H1 (cell line): ENCODE measurements at regions not wholly inside any gene's neighbourhood (a gene's known extent, or its start where the extent isn't known, plus 50 kb on each side); places are given as distances from the start of the nearest gene placed in this dataset.

Source experiments
- CTCF ChIA-PET: fragments of 300-600 bp; sonication (Branson Sonifier 250); formaldehyde crosslinking; loops from one replicate; lab custom pipeline; 2021; ENCODE audit not compliant: partially characterized antibody; lab: Charles Lee
- POLR2A ChIA-PET: fragments of 300-600 bp; sonication (Branson Sonifier 250); formaldehyde crosslinking; loops from one replicate; lab custom pipeline; 2021; ENCODE audit warnings: inconsistent platforms; ENCODE audit not compliant: partially characterized antibody; lab: Charles Lee
- DNase-seq, 2 experiments: peaks; one replicate each; pipeline versions ENCODE4 v3.0.0 to v3.0.0-alpha.2; 2010 to 2022; ENCODE audit warnings: low spot score in 2 of 2, low read depth in 1 of 2, mixed read lengths in 1 of 2
- FAIRE-seq: peaks from 2 replicates; lab custom pipeline; 2011; peaks lifted over from hg19 to GRCh38; lab: Jason Lieb, UNC
- H2AFZ ChIP-seq: 2 replicates; pipeline ENCODE4 v1.8.1; 2012; ENCODE audit warnings: low read length, inconsistent platforms
- H2AK5ac ChIP-seq: 2 replicates; pipeline ENCODE4 v1.6.1; 2013; ENCODE audit warnings: low read depth, low read length
- H2BK120ac ChIP-seq: replicated peaks from 2 replicates; pipeline ENCODE3; 2013; ENCODE audit warnings: low read depth, low read length, inconsistent platforms
- H2BK12ac ChIP-seq: 2 replicates; pipeline ENCODE4 v1.6.1; 2013; ENCODE audit warnings: low read depth, low read length
- H2BK15ac ChIP-seq: 2 replicates; pipeline ENCODE4 v1.6.1; 2013; ENCODE audit warnings: low read length
- H2BK20ac ChIP-seq: 2 replicates; pipeline ENCODE4 v1.6.1; 2013; ENCODE audit warnings: low read length
- H2BK5ac ChIP-seq: 2 replicates; pipeline ENCODE4 v1.6.1; 2013; ENCODE audit warnings: low read depth, low read length
- H3K14ac ChIP-seq: 2 replicates; pipeline ENCODE4 v1.6.1; 2013; ENCODE audit warnings: inconsistent platforms; ENCODE audit not compliant: insufficient read length
- H3K18ac ChIP-seq: 2 replicates; pipeline ENCODE4 v1.6.1; 2013; ENCODE audit warnings: low read length; ENCODE audit errors: extremely low read depth
- H3K23ac ChIP-seq: 2 replicates; pipeline ENCODE4 v1.6.1; 2013; ENCODE audit warnings: inconsistent platforms; ENCODE audit not compliant: insufficient read length
- H3K23me2 ChIP-seq: 2 replicates; pipeline ENCODE4 v1.6.1; 2013; ENCODE audit warnings: low read depth, low read length
- H3K27ac ChIP-seq: 2 replicates; pipeline ENCODE4 v1.6.1; 2011; ENCODE audit warnings: low read depth, low read length, inconsistent platforms
- H3K27me3 ChIP-seq, 4 experiments: replicated peaks in 1 of 4; 1 replicate in 1 of 4; 2 replicates in 3 of 4; pipeline versions ENCODE4 v1.6.1 to v1.8.1; 2011 to 2013; ENCODE audit warnings: low read length in 3 of 4, mild to moderate bottlenecking in 3 of 4, inconsistent platforms in 2 of 4, mixed read lengths in 2 of 4, moderate library complexity in 1 of 4; ENCODE audit not compliant: control insufficient read depth in 3 of 4, insufficient read depth in 3 of 4; ENCODE audit errors: extremely low read depth in 1 of 4
- H3K36me3 ChIP-seq, 4 experiments: 2 replicates each; pipeline versions ENCODE4 v1.6.1 to v1.8.1; 2011 to 2013; ENCODE audit warnings: mild to moderate bottlenecking in 4 of 4, low read length in 3 of 4, moderate library complexity in 2 of 4, control low read depth in 1 of 4, inconsistent platforms in 1 of 4; ENCODE audit not compliant: insufficient read depth in 4 of 4, control insufficient read depth in 2 of 4
- H3K4ac ChIP-seq: replicated peaks from 2 replicates; pipeline ENCODE3; 2013; ENCODE audit warnings: low read length, low read depth, mixed read lengths, inconsistent platforms; ENCODE audit not compliant: insufficient read length
- H3K4me1 ChIP-seq, 4 experiments: replicated peaks in 1 of 4; 1 replicate in 1 of 4; 2 replicates in 3 of 4; pipeline versions ENCODE4 v1.6.1 to v1.8.1; 2011 to 2013; ENCODE audit warnings: low read length in 3 of 4, inconsistent platforms in 2 of 4, mixed read lengths in 1 of 4; ENCODE audit not compliant: insufficient read depth in 4 of 4, control insufficient read depth in 3 of 4
- H3K4me2 ChIP-seq, 2 experiments: 2 replicates each; pipeline versions ENCODE4 v1.6.1 to v1.8.1; 2011 to 2013; ENCODE audit warnings: low read depth in 2 of 2, low read length in 2 of 2, control low read depth in 1 of 2, inconsistent platforms in 1 of 2, mild to moderate bottlenecking in 1 of 2; ENCODE audit not compliant: insufficient read depth in 1 of 2
- H3K4me3 ChIP-seq, 4 experiments: fragments of 200-600, 300-600 bp in 1 of 4; sonication (generic), shearing (Covaris generic), sonication (Bioruptor Twin) in 1 of 4; 2 replicates each; pipeline versions ENCODE4 v1.5.1 to v1.8.1; 2011 to 2016; ENCODE audit warnings: low read length in 4 of 4, low read depth in 3 of 4, control low read depth in 2 of 4, inconsistent platforms in 2 of 4, mild to moderate bottlenecking in 2 of 4, mixed read lengths in 1 of 4, moderate library complexity in 1 of 4; ENCODE audit not compliant: insufficient read depth in 2 of 4; ENCODE audit errors: extremely low read depth in 1 of 4
- H3K56ac ChIP-seq: replicated peaks from 2 replicates; pipeline ENCODE3; 2013; ENCODE audit warnings: low read depth, mild to moderate bottlenecking, mixed read lengths, low read length, inconsistent platforms; ENCODE audit not compliant: insufficient read length
- H3K79me1 ChIP-seq: 2 replicates; pipeline ENCODE4 v1.6.1; 2013; ENCODE audit warnings: low read depth, low read length, control low read depth
- H3K79me2 ChIP-seq, 2 experiments: 2 replicates each; pipeline versions ENCODE4 v1.6.1 to v1.8.1; 2012 to 2013; ENCODE audit warnings: low read length in 2 of 2, mild to moderate bottlenecking in 2 of 2, inconsistent platforms in 1 of 2; ENCODE audit not compliant: insufficient read depth in 2 of 2, control insufficient read depth in 1 of 2
- H3K9ac ChIP-seq, 4 experiments: replicated peaks in 1 of 4; 1 replicate in 1 of 4; 2 replicates in 3 of 4; pipeline versions ENCODE4 v1.6.1 to v1.8.1; 2011 to 2013; ENCODE audit warnings: low read depth in 3 of 4, low read length in 3 of 4, control low read depth in 2 of 4, mild to moderate bottlenecking in 2 of 4, moderate library complexity in 2 of 4, inconsistent platforms in 1 of 4; ENCODE audit errors: extremely low read depth in 1 of 4
- H3K9me3 ChIP-seq, 2 experiments: 2 replicates each; pipeline versions ENCODE4 v1.6.1 to v1.8.1; 2012 to 2013; ENCODE audit warnings: mild to moderate bottlenecking in 2 of 2, moderate library complexity in 2 of 2, control low read depth in 1 of 2, inconsistent platforms in 1 of 2, low read depth in 1 of 2, low read length in 1 of 2, mixed read lengths in 1 of 2; ENCODE audit not compliant: insufficient read depth in 2 of 2
- H4K20me1 ChIP-seq, 2 experiments: replicated peaks in 1 of 2; 2 replicates each; pipeline versions ENCODE3 to v1.8.1; 2011 to 2013; ENCODE audit warnings: inconsistent platforms in 2 of 2, low read length in 2 of 2, mild to moderate bottlenecking in 1 of 2; ENCODE audit not compliant: insufficient read depth in 2 of 2, control insufficient read depth in 1 of 2
- H4K5ac ChIP-seq: 2 replicates; pipeline ENCODE4 v1.6.1; 2013; ENCODE audit warnings: low read length, low read depth, mixed read lengths, inconsistent platforms; ENCODE audit not compliant: insufficient read length
- H4K8ac ChIP-seq: 2 replicates; pipeline ENCODE4 v1.8.0; 2013; ENCODE audit warnings: mild to moderate bottlenecking, moderate library complexity, low read length, inconsistent platforms; ENCODE audit not compliant: insufficient read depth; ENCODE audit errors: extremely low read depth
- H4K91ac ChIP-seq: replicated peaks from 2 replicates; pipeline ENCODE3; 2013; ENCODE audit warnings: low read length, mixed read lengths, inconsistent platforms; ENCODE audit not compliant: insufficient read length
- JUND ChIP-seq: IDR thresholded peaks from 2 replicates; pipeline ENCODE4 v1.6.1; 2011; ENCODE audit warnings: mild to moderate bottlenecking, improper control_type of control experiment, low read length
- RAD21 ChIP-seq, 2 experiments: IDR thresholded peaks in 1 of 2; conservative IDR thresholded peaks in 1 of 2; 2 replicates each; pipeline ENCODE4 v1.6.1; 2011; ENCODE audit warnings: low read depth in 2 of 2, low read length in 2 of 2, improper control_type of control experiment in 1 of 2, inconsistent platforms in 1 of 2, mild to moderate bottlenecking in 1 of 2, moderate library complexity in 1 of 2
- WGBS, 2 experiments: shearing (Covaris generic) in 1 of 2; methylation state at CpG; one replicate each; pipeline versions ENCODE4 v1.1.6 to v1.1.7; 2013 to 2015; ENCODE audit warnings: low lambda C conversion rate in 2 of 2, mixed read lengths in 2 of 2, inconsistent platforms in 1 of 2, low coverage in 1 of 2, missing lambda C conversion rate in 1 of 2; ENCODE audit not compliant: insufficient replicate concordance in 2 of 2, insufficient coverage in 1 of 2, insufficient read length in 1 of 2; ENCODE audit errors: extremely low coverage in 1 of 2, missing lambda C conversion rate in 1 of 2; 5-methylcytosine and 5-hydroxymethylcytosine counted together
- TF ChIP-seq, protein P1 (sequence below), 3 experiments: IDR thresholded peaks; 1 replicate in 2 of 3; 2 replicates in 1 of 3; pipeline versions ENCODE4 v1.5.1 to v1.6.1; 2011; ENCODE audit warnings: low read length in 3 of 3, mild to moderate bottlenecking in 3 of 3, inconsistent platforms in 2 of 3, low read depth in 1 of 3, moderate library complexity in 1 of 3; ENCODE audit not compliant: insufficient read depth in 1 of 3; ENCODE audit errors: control extremely low read depth in 1 of 3

DNA sequence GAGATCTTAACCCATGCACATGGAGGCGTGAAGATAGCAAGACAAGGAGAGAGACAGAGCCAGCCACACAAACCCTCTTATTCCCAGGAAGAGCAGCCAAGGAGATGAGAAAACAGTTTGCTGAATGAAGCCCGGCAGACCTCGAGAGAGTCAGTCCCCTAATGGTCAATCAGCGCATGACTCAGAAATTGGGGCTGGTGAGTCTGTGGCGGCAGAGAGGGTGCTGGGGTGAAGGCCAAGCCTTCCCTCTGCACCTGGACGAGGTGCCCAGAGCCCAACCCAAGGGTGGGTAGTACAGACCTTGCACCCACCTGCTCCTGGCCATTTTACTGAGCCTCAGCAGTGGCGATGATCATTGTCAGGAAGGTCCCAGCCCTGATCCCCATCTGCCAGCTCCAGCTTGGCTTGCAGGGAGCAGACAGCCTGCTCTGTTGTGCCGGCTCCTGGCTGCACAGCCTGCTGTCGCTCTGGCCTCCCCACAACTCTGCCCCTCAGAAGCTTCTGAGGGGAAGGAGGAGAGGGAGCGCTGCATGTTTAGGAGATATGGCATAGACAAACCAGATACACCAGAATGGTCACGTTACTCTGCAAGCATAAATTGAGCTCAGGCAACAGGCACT, 256.6 kb downstream of the RPS24 start:
- no peak overlapping the region for H3K4ac ChIP-seq
- no peak overlapping the region for H2BK20ac ChIP-seq
- no peak overlapping the region for H3K9ac ChIP-seq
- no peak overlapping the region for H2BK5ac ChIP-seq
- H3K23ac ChIP-seq, result no peak overlapping the region
- H3K4me1 ChIP-seq, result peaks cover 3 to 12% (median 8%) of the 10 kb centered on the region in 4 experiments; a peak in 5 of 7 replicates
- H3K9me3 ChIP-seq, result no peaks in the 10 kb centered on the region
- H3K4me3 ChIP-seq, result no peak overlapping the region
- H2BK15ac ChIP-seq, result 0 out of 2 replicates have a peak overlapping the region, but pooled peaks have one; percentile 40
- no peak overlapping the region for H3K27ac ChIP-seq
- no peaks in the 10 kb centered on the region for H3K36me3 ChIP-seq
- no peaks in the 10 kb centered on the region for H3K79me1 ChIP-seq
- peak overlapping the region; percentile 18; the same call in 1 of the 2 replicates for H4K8ac ChIP-seq
- H4K20me1 ChIP-seq, result peaks cover 0 to 1% of the 10 kb centered on the region in 2 experiments
- POLR2A ChIA-PET, result interaction anchor here (1.2 kb wide), 1 partner anchor 252 kb away, joined by 4 read pairs; no protein-coding TSS in a partner anchor
- H3K18ac ChIP-seq, result peak overlapping the region; percentile 48; the same call in 1 of the 2 replicates
- TF ChIP-seq, protein P1, sequence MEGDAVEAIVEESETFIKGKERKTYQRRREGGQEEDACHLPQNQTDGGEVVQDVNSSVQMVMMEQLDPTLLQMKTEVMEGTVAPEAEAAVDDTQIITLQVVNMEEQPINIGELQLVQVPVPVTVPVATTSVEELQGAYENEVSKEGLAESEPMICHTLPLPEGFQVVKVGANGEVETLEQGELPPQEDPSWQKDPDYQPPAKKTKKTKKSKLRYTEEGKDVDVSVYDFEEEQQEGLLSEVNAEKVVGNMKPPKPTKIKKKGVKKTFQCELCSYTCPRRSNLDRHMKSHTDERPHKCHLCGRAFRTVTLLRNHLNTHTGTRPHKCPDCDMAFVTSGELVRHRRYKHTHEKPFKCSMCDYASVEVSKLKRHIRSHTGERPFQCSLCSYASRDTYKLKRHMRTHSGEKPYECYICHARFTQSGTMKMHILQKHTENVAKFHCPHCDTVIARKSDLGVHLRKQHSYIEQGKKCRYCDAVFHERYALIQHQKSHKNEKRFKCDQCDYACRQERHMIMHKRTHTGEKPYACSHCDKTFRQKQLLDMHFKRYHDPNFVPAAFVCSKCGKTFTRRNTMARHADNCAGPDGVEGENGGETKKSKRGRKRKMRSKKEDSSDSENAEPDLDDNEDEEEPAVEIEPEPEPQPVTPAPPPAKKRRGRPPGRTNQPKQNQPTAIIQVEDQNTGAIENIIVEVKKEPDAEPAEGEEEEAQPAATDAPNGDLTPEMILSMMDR (IDR thresholded peaks at IDR 0.05; ENCODE audit: control extremely low read depth in 1 of 3, insufficient read depth in 1 of 3, low read depth in 1 of 3, low read length in 3 of 3), result peak; percentile 29 to 46 (median 30); a peak in 3 of 4 replicates
- no peak for TF ChIP-seq JUND
- TF ChIP-seq RAD21 (IDR thresholded peaks at IDR 0.05 in 1 of 2, conservative IDR thresholded peaks at IDR 0.05 in 1 of 2; ENCODE audit: low read depth in 2 of 2, low read length in 2 of 2), result peak; percentile 20 to 52; a peak in 3 of 4 replicates
- WGBS, 2 experiments, result 75% methylated on average over 11 of the region's 11 CpGs; no CpG with 5 or more reads in 1 of the 2 experiments
- no peak overlapping the region for H3K56ac ChIP-seq
- no peak overlapping the region for H2BK120ac ChIP-seq
- H4K5ac ChIP-seq, result no peak overlapping the region
- CTCF ChIA-PET, result interaction anchor here (0.8 to 6.2 kb wide), 12 partner anchors 10 to 243 kb away, joined by 3 to 55 read pairs (median 4); no protein-coding TSS in a partner anchor
- H2AFZ ChIP-seq, result peak overlapping the region; percentile 28; the same call in 1 of the 2 replicates
- H3K23me2 ChIP-seq, result no peaks in the 10 kb centered on the region; the same call in 1 of the 2 replicates
- DNase-seq (no peak), FAIRE-seq (no peak)
- H3K14ac ChIP-seq, result no peak overlapping the region
- H3K4me2 ChIP-seq, result no peak overlapping the region
- peaks cover 0 to 4% (median 0%) of the 10 kb centered on the region in 4 experiments; a peak in 1 of 7 replicates for H3K27me3 ChIP-seq
- no peak overlapping the region for H4K91ac ChIP-seq
- no peaks in the 10 kb centered on the region for H3K79me2 ChIP-seq
- H2BK12ac ChIP-seq, result no peak overlapping the region; the same call in 1 of the 2 replicates
- H2AK5ac ChIP-seq, result no peak overlapping the region
